GM19238 (cell line): ENCODE measurements at regions not wholly inside any gene's neighbourhood (a gene's known extent, or its start where the extent isn't known, plus 50 kb on each side); places are given as distances from the start of the nearest gene placed in this dataset.

Source experiments
- DNase-seq: peaks from one replicate; pipeline ENCODE4 v3.0.0; 2011; ENCODE audit warnings: low spot score; ENCODE audit not compliant: insufficient read length

- no peak for DNase-seq
Observed at GRCh38 chr15:39074341-39074985, 506.4 kb upstream of the THBS1 start.

DNA sequence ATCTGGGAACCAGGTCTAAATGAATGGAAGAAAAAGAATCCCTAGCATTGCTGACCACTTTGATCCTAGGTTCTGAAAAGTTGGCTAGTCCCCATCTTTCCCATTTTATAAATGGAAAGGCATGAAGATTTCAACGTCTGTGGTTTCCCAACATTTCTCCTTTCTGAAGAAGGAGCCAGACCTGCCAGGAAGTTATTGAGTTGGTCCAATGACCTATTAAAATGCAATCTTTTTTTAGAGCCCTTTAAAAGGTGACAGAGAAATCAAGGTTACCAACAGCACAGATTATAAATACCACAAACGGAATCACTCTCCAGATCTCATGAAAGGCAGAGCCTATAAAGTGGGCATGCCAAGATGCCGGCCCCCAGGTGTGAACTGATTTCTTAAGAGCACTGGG lies 505.6 kb upstream of the THBS1 start:
- DNase-seq: no peak

DNA sequence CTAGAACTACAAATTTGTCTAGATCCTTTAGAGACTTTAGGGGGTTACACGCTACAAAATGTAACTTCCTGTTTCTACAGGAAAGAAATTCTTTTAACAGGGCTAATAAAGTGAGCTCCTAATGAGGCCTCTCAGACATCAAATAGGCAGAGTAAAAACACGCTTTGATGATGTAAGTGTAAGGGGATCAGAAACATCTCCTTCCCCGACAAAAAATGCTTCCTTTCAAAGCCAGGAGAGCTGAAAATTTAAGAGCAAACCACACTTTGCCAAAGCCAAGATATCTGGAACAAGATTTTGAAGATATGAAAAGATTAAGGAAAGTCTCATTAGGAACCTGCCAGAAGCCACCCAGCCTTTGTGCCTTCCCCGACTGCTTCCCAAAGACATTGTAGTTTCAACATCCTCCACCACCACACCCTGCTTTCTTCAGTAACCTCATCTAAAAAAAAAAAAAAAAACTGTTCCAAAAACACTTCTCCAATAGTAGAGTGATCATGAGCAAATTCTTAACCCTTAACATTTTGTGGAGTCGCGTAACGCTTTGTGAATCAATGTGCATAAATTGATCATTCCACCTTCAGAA lies 505.0 kb upstream of the THBS1 start:
- no peak for DNase-seq

DNA sequence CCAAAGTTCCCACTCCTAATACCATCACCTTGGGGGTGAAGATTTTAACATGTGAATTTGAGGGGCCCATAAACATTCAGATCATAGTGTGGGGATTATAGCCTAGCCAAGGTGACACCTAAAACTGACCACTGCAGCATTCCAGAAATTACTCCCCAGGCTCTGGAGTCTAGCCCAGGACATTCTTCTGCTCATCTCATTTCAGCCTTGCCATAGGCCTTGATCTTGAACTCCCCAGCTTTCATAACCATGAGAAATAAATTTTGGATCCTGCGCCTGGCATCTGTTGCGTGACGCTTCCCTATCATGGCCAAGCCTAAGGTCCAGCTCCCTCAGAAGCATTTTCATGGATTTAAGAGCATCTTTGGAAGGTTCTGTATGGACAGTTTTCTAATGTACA lies 502.9 kb upstream of the THBS1 start:
- DNase-seq: no peak

DNA sequence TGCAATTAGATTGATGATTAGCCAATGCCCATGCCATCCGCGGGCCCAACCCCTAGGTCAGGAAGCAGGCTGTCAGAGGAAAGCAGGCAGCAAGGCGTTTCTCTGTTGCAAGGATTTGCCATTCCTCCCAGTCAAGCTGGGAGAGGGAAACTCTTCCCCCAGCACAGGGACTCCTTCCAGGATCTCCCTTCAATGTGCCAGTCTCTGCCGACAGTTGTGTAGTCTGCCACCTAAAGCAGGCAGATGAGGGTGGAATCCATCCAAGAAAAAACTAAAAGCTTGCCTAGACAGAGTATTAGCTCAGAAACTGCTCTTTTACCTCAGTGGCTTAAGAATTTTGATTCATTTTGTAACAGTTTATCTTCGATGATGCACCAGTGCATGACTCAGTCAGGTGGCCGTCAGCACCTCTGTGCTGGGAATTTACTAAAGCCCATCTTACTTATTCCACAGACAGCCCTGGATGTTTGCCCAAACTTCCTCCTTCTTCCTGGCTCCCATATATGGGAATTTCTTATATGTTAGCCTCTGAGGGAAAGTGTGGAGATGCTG lies 501.5 kb upstream of the THBS1 start:
- no peak for DNase-seq

- DNase-seq: no peak
Observed at GRCh38 chr15:39083213-39083612, 497.7 kb upstream of the THBS1 start.

- DNase-seq: no peak
Observed at GRCh38 chr15:39084674-39085530, 496.0 kb upstream of the THBS1 start.

- no peak for DNase-seq
Observed at GRCh38 chr15:39086641-39087040, 494.2 kb upstream of the THBS1 start.

DNA sequence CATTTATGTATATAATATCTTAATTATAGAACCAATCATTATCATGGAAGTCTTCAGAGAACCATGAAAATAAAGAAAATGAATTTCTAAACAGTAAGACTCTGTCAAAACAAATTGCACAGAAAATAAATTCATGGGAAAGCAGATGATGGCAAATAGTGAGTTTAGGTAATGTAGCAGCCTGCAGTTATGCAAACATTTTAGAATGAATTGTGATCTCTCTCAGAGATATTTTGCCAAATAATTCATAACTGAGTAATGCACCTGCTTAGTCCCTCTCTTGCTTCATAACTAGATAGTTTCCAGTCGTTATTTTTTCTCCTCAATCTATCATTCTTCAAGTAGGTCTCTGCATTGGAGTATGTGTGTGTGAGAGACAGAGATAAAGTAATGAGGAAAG lies 492.7 kb upstream of the THBS1 start:
- DNase-seq: no peak

DNA sequence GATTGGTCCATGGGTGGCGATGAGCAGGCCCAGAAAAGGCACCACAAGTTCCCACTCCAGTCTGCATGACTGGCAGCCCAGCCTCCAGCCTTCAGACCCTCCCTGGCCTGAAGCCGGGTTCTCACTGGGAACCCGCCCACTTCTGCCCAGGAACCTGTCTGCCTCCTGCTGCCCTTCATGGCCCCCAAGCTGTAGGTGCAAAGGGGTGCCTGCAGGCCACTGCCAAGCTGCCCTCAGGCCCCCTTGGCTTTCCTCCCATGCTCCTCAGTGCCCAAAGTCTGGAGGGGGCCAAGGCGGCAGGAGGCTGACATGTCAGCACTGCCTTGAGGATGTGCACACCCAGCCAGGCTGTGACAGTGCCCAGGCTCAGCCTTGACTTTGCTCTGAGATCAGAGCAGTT lies 488.5 kb upstream of the THBS1 start:
- no peak for DNase-seq

DNA sequence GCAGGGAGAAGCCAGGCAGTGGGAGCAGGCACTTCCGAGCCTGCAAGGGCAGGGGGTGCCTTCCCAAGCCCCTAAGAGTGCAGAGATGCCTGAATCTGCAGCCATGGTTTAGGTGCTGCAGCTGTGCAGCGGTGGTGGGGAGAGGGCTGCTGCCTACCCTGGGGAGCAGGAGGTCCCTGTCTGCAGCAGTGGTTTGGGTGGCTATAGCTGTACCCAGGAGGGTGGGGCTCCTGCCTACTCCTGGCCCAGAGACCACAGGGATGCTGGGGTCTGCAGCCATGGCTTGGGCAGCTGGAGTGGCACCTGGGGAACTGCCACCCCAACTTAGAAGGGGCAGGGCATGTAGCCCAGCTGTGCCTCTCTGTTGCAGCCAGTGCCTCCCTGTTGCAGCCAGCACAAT lies 488.1 kb upstream of the THBS1 start:
- no peak for DNase-seq

GRCh38 chr15:39094116-39094515 lies 486.8 kb upstream of the THBS1 start:
- DNase-seq: no peak

- DNase-seq: no peak
Observed at GRCh38 chr15:39095218-39095879, 485.5 kb upstream of the THBS1 start.

DNA sequence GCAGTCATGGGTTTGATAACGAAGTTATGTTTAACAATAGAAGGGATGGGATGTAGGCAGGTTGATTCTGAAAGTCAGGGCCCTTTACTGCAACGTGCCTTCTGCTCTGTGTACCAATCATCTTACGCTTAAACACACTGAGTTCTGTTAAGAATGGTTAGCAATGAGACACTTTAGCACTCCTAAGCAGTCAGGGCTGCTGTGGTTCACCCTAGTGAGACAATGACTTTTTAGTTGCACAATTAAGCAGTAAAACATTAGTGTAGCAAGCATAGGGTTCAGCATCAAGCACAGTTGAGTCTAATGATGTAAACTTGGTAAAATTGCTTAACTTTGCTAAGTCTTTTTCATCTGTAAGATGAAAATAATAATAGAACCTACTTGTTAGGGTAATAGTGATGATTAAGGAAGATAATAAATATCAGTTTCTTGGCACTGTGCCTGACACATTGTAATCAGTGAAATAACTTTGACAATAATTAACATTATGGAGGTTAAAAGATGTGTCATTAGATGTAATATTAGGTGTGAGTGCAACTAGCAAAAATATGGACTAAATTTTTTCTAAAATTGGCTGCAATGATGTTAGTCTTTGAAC lies 484.2 kb upstream of the THBS1 start:
- no peak for DNase-seq

DNA sequence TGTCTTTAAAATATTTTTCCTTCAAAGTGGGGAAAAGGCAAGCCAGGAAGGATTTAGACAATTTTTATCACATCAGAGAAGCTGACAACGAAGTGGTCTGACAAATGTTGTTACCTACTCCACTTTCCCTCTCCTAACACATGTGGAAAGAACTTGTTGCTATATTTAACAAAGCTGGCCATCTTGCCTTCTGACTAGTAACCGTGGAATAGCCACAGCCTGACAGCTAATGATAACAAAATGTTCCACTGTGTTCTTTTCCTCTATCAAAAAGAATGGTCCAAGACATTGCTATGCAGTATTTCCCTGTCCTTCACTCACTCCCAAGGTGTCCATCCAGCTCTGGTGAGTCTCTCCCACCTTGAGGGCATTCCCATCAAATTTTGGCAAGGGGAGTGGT lies 481.4 kb upstream of the THBS1 start:
- DNase-seq: no peak

- DNase-seq: no peak
Observed at GRCh38 chr15:39100106-39100660, 480.7 kb upstream of the THBS1 start.

GRCh38 chr15:39102431-39102830 lies 478.4 kb upstream of the THBS1 start:
- no peak for DNase-seq

GRCh38 chr15:39106950-39107349 lies 473.9 kb upstream of the THBS1 start:
- no peak for DNase-seq

DNA sequence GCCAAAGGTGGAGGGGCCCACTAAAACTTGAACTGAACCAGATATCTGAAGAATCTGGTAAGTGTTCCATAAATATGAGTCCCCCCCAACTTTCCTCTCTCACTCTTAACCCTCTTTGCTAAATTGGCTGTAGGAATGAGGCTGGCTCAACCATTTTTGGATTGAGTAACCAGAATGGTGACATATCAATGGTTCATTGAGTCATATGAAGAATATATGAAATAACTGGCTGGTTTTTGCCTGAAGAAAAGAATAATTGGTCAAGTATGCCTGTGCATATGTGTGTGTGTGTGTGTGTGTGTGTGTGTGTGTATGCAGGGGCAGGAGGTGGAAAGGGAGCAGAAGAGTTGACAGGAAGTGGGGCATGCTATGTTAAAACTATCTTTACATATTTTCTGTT lies 472.9 kb upstream of the THBS1 start:
- no peak for DNase-seq

DNA sequence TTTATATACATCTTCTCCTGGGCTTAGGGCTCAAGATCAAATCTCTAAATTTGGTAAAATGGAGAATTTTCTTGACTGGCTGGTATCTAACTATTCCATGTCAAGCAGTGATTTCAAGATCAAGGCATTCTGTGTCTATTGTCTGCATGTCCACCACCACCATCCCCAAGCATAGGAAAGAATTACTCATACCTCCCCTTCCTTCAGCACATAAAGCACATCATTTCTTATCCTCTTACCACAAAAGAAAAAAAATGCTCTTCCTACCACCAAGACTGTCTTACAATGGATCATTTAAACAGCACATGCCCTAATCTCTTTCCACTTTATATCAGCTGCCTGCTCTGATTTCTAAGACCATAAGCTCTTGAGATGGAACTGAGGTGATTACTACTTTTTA lies 470.5 kb upstream of the THBS1 start:
- DNase-seq: no peak

- DNase-seq: no peak
Observed at GRCh38 chr15:39110746-39111145, 470.1 kb upstream of the THBS1 start.
